ENCODE measurements at regions not wholly inside any gene's neighbourhood (a gene's known extent, or its start where the extent isn't known, plus 50 kb on each side); places are given as distances from the start of the nearest gene placed in this dataset.

GRCh38 chr16:6687593-6687992 is 645.1 kb upstream of the RBFOX1 start:
- no peak for TF ChIP-seq CTCF (conservative IDR thresholded peaks at IDR 0.05; ENCODE audit: low read depth in 2 of 2)
- no peak for TF ChIP-seq EZH2 (IDR thresholded peaks at IDR 0.05; ENCODE audit: low read depth, unreplicated experiment)
- no peak for TF ChIP-seq ZNF114 (CRISPR knock-in tag; IDR thresholded peaks at IDR 0.05)
- TF ChIP-seq POLR2AphosphoS5 (IDR thresholded peaks at IDR 0.05; ENCODE audit: low read depth) = no peak
- no peak for TF ChIP-seq CREB1 (CRISPR knock-in tag; IDR thresholded peaks at IDR 0.05; ENCODE audit: low read depth)
- TF ChIP-seq JUNB (IDR thresholded peaks at IDR 0.05; ENCODE audit: unreplicated experiment) = no peak
- no peak for TF ChIP-seq EZH2phosphoT487 (IDR thresholded peaks at IDR 0.05; ENCODE audit: unreplicated experiment)
- no peak for TF ChIP-seq REST (IDR thresholded peaks at IDR 0.05; ENCODE audit: unreplicated experiment)
- TF ChIP-seq NANOG (IDR thresholded peaks at IDR 0.05; ENCODE audit: borderline replicate concordance) = no peak
- TF ChIP-seq ZNF462 (CRISPR knock-in tag; IDR thresholded peaks at IDR 0.05) = no peak
- no peak for TF ChIP-seq ETS1 (IDR thresholded peaks at IDR 0.05)
- TF ChIP-seq ZNF331 (CRISPR knock-in tag; IDR thresholded peaks at IDR 0.05; ENCODE audit: low read depth) = no peak
